GM12875 (cell line): ENCODE measurements at regions not wholly inside any gene's neighbourhood (a gene's known extent, or its start where the extent isn't known, plus 50 kb on each side); places are given as distances from the start of the nearest gene placed in this dataset.

Experiments
- H3K4me3 ChIP-seq: one replicate; pipeline ENCODE4 v1.5.1; 2011; ENCODE audit warnings: low read depth, low read length, control low read depth
- CTCF ChIP-seq: IDR thresholded peaks from 2 replicates; pipeline ENCODE4 v1.5.1; 2011; ENCODE audit warnings: low read depth, mild to moderate bottlenecking, control low read depth, inconsistent platforms, low read length, moderate library complexity, borderline replicate concordance; ENCODE audit not compliant: insufficient read depth

- TF ChIP-seq CTCF: no peak
- H3K4me3 ChIP-seq: no peak overlapping the region
Measured at GRCh38 chr12:124632519-124632984, 65.1 kb upstream of the NCOR2 start.

- H3K4me3 ChIP-seq: no peak overlapping the region
- TF ChIP-seq CTCF: no peak
Measured at GRCh38 chr12:124631681-124632256, 64.4 kb upstream of the NCOR2 start.

GRCh38 chr12:124630791-124631313 lies 63.4 kb upstream of the NCOR2 start:
- H3K4me3 ChIP-seq: no peak overlapping the region
- no peak for TF ChIP-seq CTCF

- no peak for TF ChIP-seq CTCF
- H3K4me3 ChIP-seq: no peak overlapping the region
Measured at GRCh38 chr12:124629789-124630480, 62.5 kb upstream of the NCOR2 start.

- no peak for TF ChIP-seq CTCF
- H3K4me3 ChIP-seq: no peak overlapping the region
Measured at GRCh38 chr12:124629117-124629516, 61.7 kb upstream of the NCOR2 start.

- TF ChIP-seq CTCF: no peak
- no peak overlapping the region for H3K4me3 ChIP-seq
Measured at GRCh38 chr12:124627956-124628355, 60.5 kb upstream of the NCOR2 start.

- H3K4me3 ChIP-seq: no peak overlapping the region
- TF ChIP-seq CTCF: no peak
Measured at GRCh38 chr12:124626971-124627411, 59.6 kb upstream of the NCOR2 start.
